A673 (cell line): ENCODE measurements at regions not wholly inside any gene's neighbourhood (a gene's known extent, or its start where the extent isn't known, plus 50 kb on each side); places are given as distances from the start of the nearest gene placed in this dataset.

ENCODE experiments used
- EZH2 ChIP-seq: fragments of 200-600 bp; sonication (generic); IDR thresholded peaks from 2 replicates; pipeline ENCODE4 v1.6.1; 2017; ENCODE audit warnings: borderline replicate concordance, low read depth, mild to moderate bottlenecking, mixed read lengths, antibody characterized with exemption, low read length; ENCODE audit not compliant: poor library complexity, severe bottlenecking
- TF ChIP-seq, protein P1 (sequence below): fragments of 300-800, 200-600 bp; sonication (generic); conservative IDR thresholded peaks from 2 replicates; pipeline ENCODE4 v1.5.1; 2017; ENCODE audit warnings: low read depth, mild to moderate bottlenecking, antibody characterized with exemption, low read length, moderate library complexity, mixed read lengths

DNA sequence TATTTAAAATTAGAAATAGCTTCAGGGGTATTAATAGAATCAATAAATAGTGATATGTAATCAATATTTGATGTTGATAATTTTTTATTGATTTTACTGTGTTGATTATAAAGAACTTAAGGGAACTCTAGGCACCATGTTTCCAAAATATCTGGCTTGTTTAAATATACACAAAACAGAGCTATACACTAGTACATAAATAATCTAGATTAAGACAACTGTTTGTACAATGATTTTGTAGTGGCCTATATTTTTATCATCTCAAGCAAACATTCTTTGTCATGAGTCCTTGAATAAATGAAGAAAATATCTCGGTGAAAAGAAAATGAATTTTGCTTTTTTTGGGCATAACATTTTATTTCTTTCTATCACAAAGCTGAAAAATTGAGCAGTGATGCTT is 117.1 kb upstream of the KRR1 start:
- TF ChIP-seq, protein P1, sequence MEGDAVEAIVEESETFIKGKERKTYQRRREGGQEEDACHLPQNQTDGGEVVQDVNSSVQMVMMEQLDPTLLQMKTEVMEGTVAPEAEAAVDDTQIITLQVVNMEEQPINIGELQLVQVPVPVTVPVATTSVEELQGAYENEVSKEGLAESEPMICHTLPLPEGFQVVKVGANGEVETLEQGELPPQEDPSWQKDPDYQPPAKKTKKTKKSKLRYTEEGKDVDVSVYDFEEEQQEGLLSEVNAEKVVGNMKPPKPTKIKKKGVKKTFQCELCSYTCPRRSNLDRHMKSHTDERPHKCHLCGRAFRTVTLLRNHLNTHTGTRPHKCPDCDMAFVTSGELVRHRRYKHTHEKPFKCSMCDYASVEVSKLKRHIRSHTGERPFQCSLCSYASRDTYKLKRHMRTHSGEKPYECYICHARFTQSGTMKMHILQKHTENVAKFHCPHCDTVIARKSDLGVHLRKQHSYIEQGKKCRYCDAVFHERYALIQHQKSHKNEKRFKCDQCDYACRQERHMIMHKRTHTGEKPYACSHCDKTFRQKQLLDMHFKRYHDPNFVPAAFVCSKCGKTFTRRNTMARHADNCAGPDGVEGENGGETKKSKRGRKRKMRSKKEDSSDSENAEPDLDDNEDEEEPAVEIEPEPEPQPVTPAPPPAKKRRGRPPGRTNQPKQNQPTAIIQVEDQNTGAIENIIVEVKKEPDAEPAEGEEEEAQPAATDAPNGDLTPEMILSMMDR: no peak
- no peak for TF ChIP-seq EZH2
